Upper lobe of left lung (tissue), 4 donors: ENCODE measurements at regions not wholly inside any gene's neighbourhood (a gene's known extent, or its start where the extent isn't known, plus 50 kb on each side); places are given as distances from the start of the nearest gene placed in this dataset.

ENCODE experiments used
- CTCF ChIP-seq, 6 experiments: fragments of 450-650 bp in 4 of 6; fragments of 200-600 bp in 2 of 6; sonication (generic) in 2 of 6; IDR thresholded peaks; one replicate each; pipeline ENCODE4 v1.5.1; 2016 to 2019; ENCODE audit warnings: antibody characterized with exemption in 6 of 6
- EP300 ChIP-seq, 4 donors: sonication (generic); formaldehyde crosslinking; IDR thresholded peaks; one replicate each; pipeline ENCODE4 v1.5.1; 2017; ENCODE audit warnings: antibody characterized with exemption in 4 of 4, control low read depth in 2 of 4
- POLR2A ChIP-seq, 4 donors: fragments of 450-650 bp; IDR thresholded peaks; one replicate each; pipeline ENCODE4 v1.5.1; 2016 to 2017; ENCODE audit warnings: antibody characterized with exemption in 4 of 4, mild to moderate bottlenecking in 2 of 4
- POLR2AphosphoS5 ChIP-seq, 2 donors: sonication (generic); formaldehyde crosslinking; IDR thresholded peaks; one replicate each; pipeline ENCODE4 v1.5.1; 2017; ENCODE audit warnings: antibody characterized with exemption in 2 of 2

DNA sequence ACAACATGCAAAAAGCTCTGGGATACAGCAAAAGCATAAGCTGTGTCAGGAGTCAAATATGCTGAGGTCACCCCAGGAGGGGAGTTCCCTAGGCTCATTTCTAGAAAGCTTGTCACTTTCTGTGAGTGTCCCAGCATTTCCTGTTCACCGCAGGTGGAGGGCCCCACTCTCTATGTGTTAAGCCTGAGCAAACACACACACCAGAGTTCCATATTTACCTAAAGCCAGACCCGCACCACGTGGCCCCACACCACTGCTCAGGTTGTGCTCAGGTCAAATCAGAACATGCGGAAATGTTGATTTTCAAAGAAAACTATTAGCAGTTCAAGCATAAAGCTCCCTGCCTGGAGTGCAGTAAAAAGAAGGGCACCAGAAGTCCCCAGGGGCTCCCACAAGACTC is 259.6 kb upstream of the PPP2R2D start:
- TF ChIP-seq CTCF (IDR thresholded peaks at IDR 0.05) (no peak), POLR2AphosphoS5 (IDR thresholded peaks at IDR 0.05) (peak in 1 of 2 donors; percentile 48), EP300 (IDR thresholded peaks at IDR 0.05) (peak in 1 of 4 donors; percentile 80), POLR2A (IDR thresholded peaks at IDR 0.05) (no peak)
